T-cell (primary cell): ENCODE measurements at regions not wholly inside any gene's neighbourhood (a gene's known extent, or its start where the extent isn't known, plus 50 kb on each side); places are given as distances from the start of the nearest gene placed in this dataset.

Experiments
- ATAC-seq, 4 experiments: fragments of 200-7000 bp in 3 of 4; fragments of 150-1000 bp in 1 of 4; cut with Tn5 transposase; replicated peaks in 1 of 4; 1 replicate in 3 of 4; 2 replicates in 1 of 4; pipeline ENCODE4 v1.10.0; 2021; ENCODE audit warnings: moderate library complexity in 3 of 4, mild to moderate bottlenecking in 2 of 4, moderate number of reproducible peaks in 1 of 4
- CTCF ChIA-PET, 2 donors: fragments of 300-600 bp; sonication (Branson Sonifier 250); formaldehyde crosslinking; loops; one replicate each; lab custom pipeline; 2022; ENCODE audit warnings: antibody characterized with exemption in 2 of 2; lab: Charles Lee
- POLR2A ChIA-PET, 2 donors: fragments of 300-600 bp; sonication (Branson Sonifier 250); formaldehyde crosslinking; loops; one replicate each; lab custom pipeline; 2022; ENCODE audit warnings: antibody characterized with exemption in 2 of 2; lab: Charles Lee
- DNase-seq, 35 experiments: peaks; one replicate each; pipeline versions ENCODE4 v3.0.0 to v3.0.0-alpha.2; 2013 to 2023
- H3K27ac ChIP-seq: one replicate; pipeline ENCODE4 v1.5.1; 2013; ENCODE audit warnings: low read length
- H3K27me3 ChIP-seq, 2 experiments: replicated peaks in 1 of 2; 1 replicate in 1 of 2; 2 replicates in 1 of 2; pipeline versions ENCODE4 v1.6.1 to v1.7.0; 2013; ENCODE audit warnings: low read length in 1 of 2, mixed read lengths in 1 of 2; ENCODE audit not compliant: control insufficient read depth in 2 of 2, insufficient read depth in 2 of 2; ENCODE audit errors: extremely low read depth in 1 of 2
- H3K36me3 ChIP-seq, 2 donors: 1 replicate in 1 of 2; 2 replicates in 1 of 2; pipeline versions ENCODE4 v1.6.1 to v1.7.0; 2013; ENCODE audit warnings: low read length in 1 of 2; ENCODE audit not compliant: control insufficient read depth in 2 of 2, insufficient read depth in 1 of 2; ENCODE audit errors: extremely low read depth in 1 of 2
- H3K4me1 ChIP-seq, 2 experiments: 1 replicate in 1 of 2; 2 replicates in 1 of 2; pipeline versions ENCODE4 v1.6.1 to v1.7.0; 2013; ENCODE audit warnings: low read length in 2 of 2, mixed read lengths in 1 of 2; ENCODE audit not compliant: insufficient read depth in 2 of 2, control insufficient read depth in 1 of 2; ENCODE audit errors: extremely low read depth in 1 of 2
- H3K4me3 ChIP-seq, 2 donors: 1 replicate in 1 of 2; 2 replicates in 1 of 2; pipeline versions ENCODE4 v1.5.1 to v1.7.0; 2013; ENCODE audit warnings: mild to moderate bottlenecking in 2 of 2, low read length in 1 of 2, moderate library complexity in 1 of 2; ENCODE audit not compliant: control insufficient read depth in 1 of 2; ENCODE audit errors: extremely low read depth in 1 of 2
- H3K9me3 ChIP-seq: 2 replicates; pipeline ENCODE4 v1.7.0; 2013
- H3K27ac Mint-ChIP-seq, 2 donors: one replicate each; pipeline ENCODE4 v1.8.0; 2020 to 2021; ENCODE audit warnings: mild to moderate bottlenecking in 2 of 2, mixed read lengths in 2 of 2
- H3K27me3 Mint-ChIP-seq, 2 donors: one replicate each; pipeline ENCODE4 v1.8.0; 2021 to 2022; ENCODE audit warnings: mixed read lengths in 2 of 2
- H3K36me3 Mint-ChIP-seq: one replicate; pipeline ENCODE4 v1.8.0; 2021; ENCODE audit warnings: mixed read lengths
- H3K4me1 Mint-ChIP-seq, 3 donors: one replicate each; pipeline ENCODE4 v1.8.0; 2020 to 2022; ENCODE audit warnings: mixed read lengths in 3 of 3, mild to moderate bottlenecking in 1 of 3
- H3K4me3 Mint-ChIP-seq, 3 donors: one replicate each; pipeline ENCODE4 v1.8.0; 2020 to 2022; ENCODE audit warnings: mild to moderate bottlenecking in 3 of 3, mixed read lengths in 3 of 3, moderate library complexity in 3 of 3
- H3K9me3 Mint-ChIP-seq, 3 donors: one replicate each; pipeline ENCODE4 v1.8.0; 2020 to 2022; ENCODE audit warnings: mixed read lengths in 3 of 3
- WGBS: methylation state at CpG from one replicate; pipeline ENCODE4 v1.1.5; 2013; ENCODE audit warnings: missing lambda C conversion rate; ENCODE audit not compliant: insufficient coverage; 5-methylcytosine and 5-hydroxymethylcytosine counted together

DNA sequence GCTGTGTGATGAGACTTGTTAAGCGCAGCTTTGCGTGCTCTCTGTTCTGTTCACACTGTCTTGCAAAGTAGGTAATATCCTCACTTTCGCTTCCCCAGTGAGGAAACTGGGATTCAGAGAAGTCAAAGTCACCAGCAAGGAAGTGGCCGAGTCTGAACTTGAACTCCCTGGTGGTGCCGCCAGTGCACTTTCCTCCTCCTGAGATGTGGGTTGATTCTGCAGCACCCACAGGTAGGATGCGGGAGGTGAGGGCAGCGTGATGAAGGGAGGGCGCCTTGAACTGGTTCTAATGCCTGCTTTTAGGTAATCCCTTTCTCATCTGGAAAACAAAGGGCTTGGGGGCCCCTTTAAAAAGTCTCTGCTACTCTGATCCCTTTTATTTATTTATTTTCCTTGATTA lies 54.9 kb upstream of the IGF1 start:
- Mint-ChIP-seq H3K4me1 (no peaks in the 10 kb centered on the region), H3K27ac (no peak overlapping the region), H3K9me3 (no peaks in the 10 kb centered on the region), H3K4me3 (no peak overlapping the region), H3K27me3 (peaks cover 9 to 37% of the 10 kb centered on the region in 2 donors), H3K36me3 (no peaks in the 10 kb centered on the region)
- no peaks in the 10 kb centered on the region for H3K4me1 ChIP-seq
- no peak overlapping the region for H3K4me3 ChIP-seq
- CTCF ChIA-PET = no interaction called here
- DNase-seq (no peak), ATAC-seq (no peak)
- no peaks in the 10 kb centered on the region for H3K9me3 ChIP-seq
- H3K27ac ChIP-seq = no peak overlapping the region
- 85% methylated on average over 6 of the region's 8 CpGs for WGBS
- H3K27me3 ChIP-seq = peaks cover 0 to 9% of the 10 kb centered on the region in 2 experiments
- POLR2A ChIA-PET = no interaction called here
- H3K36me3 ChIP-seq = no peaks in the 10 kb centered on the region

DNA sequence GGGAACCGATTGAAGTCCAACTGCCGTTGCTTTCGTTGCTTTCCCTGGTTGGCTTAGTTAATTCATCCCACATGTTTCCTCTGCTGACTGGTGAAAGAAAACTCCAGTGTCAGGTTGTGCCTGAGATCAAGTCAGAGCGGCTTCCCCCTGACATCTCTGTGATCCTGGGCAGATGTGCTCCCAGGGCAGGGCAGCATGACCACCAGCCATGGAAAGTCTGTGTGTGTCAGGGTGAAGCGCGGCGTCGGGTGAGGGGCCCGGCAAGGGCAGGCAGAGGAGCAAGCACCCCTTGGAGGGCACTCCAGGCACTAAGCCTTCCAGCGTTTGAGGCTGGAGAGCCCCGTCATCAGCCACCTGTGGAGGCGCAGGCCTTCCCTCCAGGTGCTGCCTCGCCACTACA lies 54.5 kb upstream of the IGF1 start:
- no peak for ATAC-seq
- peaks cover 9 to 35% of the 10 kb centered on the region in 2 donors for H3K27me3 Mint-ChIP-seq

DNA sequence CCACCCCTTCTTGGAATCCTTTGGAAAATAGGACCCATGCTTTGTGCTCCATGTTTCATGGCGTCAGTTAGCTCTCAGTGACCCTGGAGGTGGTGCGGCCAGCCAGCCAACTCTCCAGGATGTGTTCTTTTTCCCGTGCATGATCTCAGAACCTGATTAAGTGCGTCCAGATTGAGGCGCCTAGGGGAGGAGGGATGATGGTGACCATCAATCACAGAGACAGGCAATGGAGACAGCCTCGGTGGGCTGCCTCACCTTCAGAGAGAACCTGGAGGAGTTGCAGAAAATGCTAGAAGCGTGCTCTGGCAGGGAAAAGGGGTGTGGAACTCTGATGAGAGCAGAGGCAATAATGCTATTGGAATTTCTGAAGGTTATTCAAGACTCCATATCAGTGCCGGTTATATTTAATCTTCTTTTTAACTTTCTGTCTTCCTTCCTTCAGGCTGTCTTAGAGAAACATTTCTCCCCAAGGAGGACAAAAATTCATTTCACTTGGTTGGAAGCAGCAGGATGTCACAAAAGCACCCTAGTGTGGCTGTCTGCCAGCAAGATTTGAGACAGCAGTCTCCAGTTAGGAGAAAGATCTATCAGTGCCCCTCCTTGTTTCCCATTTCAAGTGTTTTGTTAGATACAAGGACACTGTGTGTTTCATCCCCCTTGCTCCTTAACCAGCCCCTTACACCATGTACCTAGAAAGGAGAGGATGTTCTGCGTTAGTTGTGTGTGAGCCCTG lies 53.3 kb upstream of the IGF1 start:
- no peaks in the 10 kb centered on the region for H3K4me1 Mint-ChIP-seq
- no peaks in the 10 kb centered on the region for H3K9me3 Mint-ChIP-seq
- ChIA-PET CTCF (no interaction called here), POLR2A (no interaction called here)
- no peaks in the 10 kb centered on the region for H3K36me3 ChIP-seq
- peaks cover 7 to 24% of the 10 kb centered on the region in 2 donors for H3K27me3 Mint-ChIP-seq
- no peak overlapping the region for H3K4me3 Mint-ChIP-seq
- no peaks in the 10 kb centered on the region for H3K9me3 ChIP-seq
- no peak overlapping the region for H3K27ac ChIP-seq
- 78% methylated on average over 8 of the region's 9 CpGs for WGBS
- no peak overlapping the region for H3K27ac Mint-ChIP-seq
- no peaks in the 10 kb centered on the region for H3K4me1 ChIP-seq
- H3K4me3 ChIP-seq = no peak overlapping the region
- ATAC-seq = no peak
- no peak for DNase-seq
- no peaks in the 10 kb centered on the region for H3K36me3 Mint-ChIP-seq
- H3K27me3 ChIP-seq = peaks cover 0 to 4% of the 10 kb centered on the region in 2 experiments

More for the DNA sequence above, 54.5 kb upstream of the IGF1 start:
- Histone ChIP-seq H3K9me3 (no peaks in the 10 kb centered on the region), H3K4me3 (no peak overlapping the region), H3K27ac (no peak overlapping the region), H3K27me3 (peaks cover 0 to 7% of the 10 kb centered on the region in 2 experiments), H3K36me3 (no peaks in the 10 kb centered on the region), H3K4me1 (no peaks in the 10 kb centered on the region)
- H3K36me3 Mint-ChIP-seq = no peaks in the 10 kb centered on the region
- WGBS = 91% methylated on average over 13 of the region's 13 CpGs
- ChIA-PET POLR2A (no interaction called here), CTCF (no interaction called here)
- no peak overlapping the region for H3K4me3 Mint-ChIP-seq
- no peaks in the 10 kb centered on the region for H3K4me1 Mint-ChIP-seq
- H3K9me3 Mint-ChIP-seq = no peaks in the 10 kb centered on the region
- DNase-seq = no peak
- H3K27ac Mint-ChIP-seq = no peak overlapping the region
